ENCODE measurements at regions not wholly inside any gene's neighbourhood (a gene's known extent, or its start where the extent isn't known, plus 50 kb on each side); places are given as distances from the start of the nearest gene placed in this dataset.

DNA sequence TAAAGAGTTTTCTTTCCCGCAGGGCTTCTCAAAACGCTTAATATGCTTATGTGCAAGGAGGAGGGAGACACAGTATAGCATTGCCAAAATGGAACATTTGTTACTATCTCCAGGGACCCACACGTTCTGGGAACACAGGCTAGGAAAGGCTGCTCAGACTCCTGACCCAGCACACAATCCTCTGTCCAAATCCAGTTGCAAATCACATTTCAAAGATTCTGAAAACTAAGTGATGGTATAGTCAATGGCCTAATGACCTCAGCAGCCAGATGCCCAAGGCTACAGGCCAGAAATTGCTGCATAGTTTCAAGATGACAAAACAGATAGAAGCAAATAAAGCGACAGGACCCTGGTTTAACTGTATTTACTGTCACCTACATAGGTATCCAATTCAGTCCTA lies 97.0 kb upstream of the GRIP1 start:
- H3K9ac ChIP-seq (ENCODE audit: low read depth, low read length) = no peak overlapping the region
- H3K27me3 ChIP-seq (ENCODE audit: control insufficient read depth, insufficient read depth, low read length) = peaks cover 4% of the 10 kb centered on the region
- no peaks in the 10 kb centered on the region for H3K9me3 ChIP-seq (replicated peaks; ENCODE audit: low read length)
- no peak overlapping the region for H3K4me3 ChIP-seq (ENCODE audit: low read length)
- no peaks in the 10 kb centered on the region for H3K36me3 ChIP-seq (ENCODE audit: insufficient read depth, low read length)
- H3K4me1 ChIP-seq (ENCODE audit: control insufficient read depth, insufficient read depth, low read length) = no peaks in the 10 kb centered on the region
- H3K4me2 ChIP-seq (ENCODE audit: low read length) = no peak overlapping the region

GRCh38 chr12:66776974-66777373 lies 98.1 kb upstream of the GRIP1 start:
- no peak overlapping the region for H3K4me3 ChIP-seq (ENCODE audit: low read length)
- H3K4me1 ChIP-seq (ENCODE audit: control insufficient read depth, insufficient read depth, low read length) = no peaks in the 10 kb centered on the region
- no peak overlapping the region for H3K4me2 ChIP-seq (ENCODE audit: low read length)
- H3K9ac ChIP-seq (ENCODE audit: low read depth, low read length) = no peak overlapping the region
- H3K36me3 ChIP-seq (ENCODE audit: insufficient read depth, low read length) = no peaks in the 10 kb centered on the region
- H3K9me3 ChIP-seq (replicated peaks; ENCODE audit: low read length) = no peaks in the 10 kb centered on the region
- peaks cover 4% of the 10 kb centered on the region for H3K27me3 ChIP-seq (ENCODE audit: control insufficient read depth, insufficient read depth, low read length)

- Histone ChIP-seq H3K4me2 (ENCODE audit: low read length) (no peak overlapping the region), H3K4me1 (ENCODE audit: control insufficient read depth, insufficient read depth, low read length) (no peaks in the 10 kb centered on the region), H3K9ac (ENCODE audit: low read depth, low read length) (no peak overlapping the region), H3K27me3 (ENCODE audit: control insufficient read depth, insufficient read depth, low read length) (peaks cover 4% of the 10 kb centered on the region), H3K36me3 (ENCODE audit: insufficient read depth, low read length) (no peaks in the 10 kb centered on the region), H3K4me3 (ENCODE audit: low read length) (no peak overlapping the region), H3K9me3 (replicated peaks; ENCODE audit: low read length) (no peaks in the 10 kb centered on the region)
Measured at GRCh38 chr12:66779466-66779865, 100.6 kb upstream of the GRIP1 start.

DNA sequence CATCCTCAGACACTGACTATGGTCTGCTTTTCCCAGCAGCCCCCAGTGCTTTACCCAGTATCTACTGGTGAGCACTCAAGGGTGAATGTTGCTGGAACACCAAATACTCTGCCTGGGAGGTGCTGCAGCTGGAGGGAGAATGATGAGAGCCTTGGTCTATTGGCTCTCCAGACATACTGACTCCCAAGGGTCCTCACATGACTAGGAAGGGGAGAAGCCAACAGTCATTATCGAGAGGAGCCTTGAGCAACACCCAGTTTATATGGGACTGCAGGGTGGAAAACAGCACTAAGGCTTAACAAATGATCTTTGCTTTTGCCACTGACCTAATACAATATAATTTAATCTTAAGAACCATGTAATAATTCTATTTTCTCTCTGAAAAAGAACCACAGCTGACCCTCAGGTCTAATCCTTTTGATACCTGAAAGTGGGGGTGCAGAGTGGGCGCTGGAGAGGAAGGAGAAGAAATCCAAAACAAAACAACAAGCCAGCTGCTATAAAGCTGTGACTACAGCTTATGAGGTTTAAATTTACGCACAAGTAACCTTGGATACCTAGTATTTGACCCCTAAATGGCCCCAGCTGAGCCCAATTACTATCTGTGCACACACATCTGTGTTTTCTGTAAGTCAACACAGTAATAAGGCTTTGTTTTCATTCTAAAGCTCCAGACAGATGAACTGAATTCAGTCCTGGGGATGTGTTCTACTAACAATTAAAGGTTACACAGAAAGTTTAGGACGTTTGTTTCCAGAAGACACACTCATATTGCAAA lies 107.8 kb upstream of the GRIP1 start:
- Histone ChIP-seq H3K4me2 (ENCODE audit: low read length) (no peak overlapping the region), H3K9me3 (replicated peaks; ENCODE audit: low read length) (no peaks in the 10 kb centered on the region), H3K4me1 (ENCODE audit: control insufficient read depth, insufficient read depth, low read length) (no peaks in the 10 kb centered on the region), H3K9ac (ENCODE audit: low read depth, low read length) (no peak overlapping the region), H3K4me3 (ENCODE audit: low read length) (no peak overlapping the region), H3K36me3 (ENCODE audit: insufficient read depth, low read length) (no peaks in the 10 kb centered on the region), H3K27me3 (ENCODE audit: control insufficient read depth, insufficient read depth, low read length) (peaks cover 7% of the 10 kb centered on the region)

GRCh38 chr12:66799551-66799950 lies 120.7 kb upstream of the GRIP1 start:
- H3K4me3 ChIP-seq (ENCODE audit: low read length) = no peak overlapping the region
- peaks cover 19% of the 10 kb centered on the region for H3K27me3 ChIP-seq (ENCODE audit: control insufficient read depth, insufficient read depth, low read length)
- H3K4me1 ChIP-seq (ENCODE audit: control insufficient read depth, insufficient read depth, low read length) = no peaks in the 10 kb centered on the region
- no peaks in the 10 kb centered on the region for H3K36me3 ChIP-seq (ENCODE audit: insufficient read depth, low read length)
- H3K4me2 ChIP-seq (ENCODE audit: low read length) = no peak overlapping the region
- no peaks in the 10 kb centered on the region for H3K9me3 ChIP-seq (replicated peaks; ENCODE audit: low read length)
- no peak overlapping the region for H3K9ac ChIP-seq (ENCODE audit: low read depth, low read length)

- Histone ChIP-seq H3K4me1 (ENCODE audit: control insufficient read depth, insufficient read depth, low read length) (no peaks in the 10 kb centered on the region), H3K4me2 (ENCODE audit: low read length) (no peak overlapping the region), H3K9me3 (replicated peaks; ENCODE audit: low read length) (no peaks in the 10 kb centered on the region), H3K9ac (ENCODE audit: low read depth, low read length) (no peak overlapping the region), H3K4me3 (ENCODE audit: low read length) (no peak overlapping the region), H3K36me3 (ENCODE audit: insufficient read depth, low read length) (no peaks in the 10 kb centered on the region), H3K27me3 (ENCODE audit: control insufficient read depth, insufficient read depth, low read length) (peaks cover 19% of the 10 kb centered on the region)
Measured at GRCh38 chr12:66800046-66800445, 121.2 kb upstream of the GRIP1 start.

DNA sequence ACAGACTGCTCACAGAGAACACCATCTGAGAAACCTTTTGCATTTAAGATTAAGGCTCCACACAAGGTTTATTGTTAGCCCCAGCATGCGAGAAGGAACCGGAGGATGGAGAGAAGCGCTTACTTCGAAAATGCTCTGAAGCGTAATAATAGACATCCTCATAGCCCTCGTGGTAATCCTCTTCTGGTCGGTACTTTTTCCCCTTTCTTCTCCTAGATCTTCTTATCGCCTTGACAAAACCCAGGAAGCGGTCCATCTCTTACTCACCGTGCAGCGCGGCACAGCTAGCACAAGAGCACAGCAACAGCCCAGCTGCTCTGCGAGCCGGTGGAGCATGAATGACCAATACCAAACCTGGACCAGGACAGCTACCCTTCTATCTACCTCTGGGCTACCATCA lies 125.1 kb upstream of the GRIP1 start:
- no peaks in the 10 kb centered on the region for H3K9me3 ChIP-seq (replicated peaks; ENCODE audit: low read length)
- no peak overlapping the region for H3K4me3 ChIP-seq (ENCODE audit: low read length)
- H3K4me1 ChIP-seq (ENCODE audit: control insufficient read depth, insufficient read depth, low read length) = no peaks in the 10 kb centered on the region
- H3K4me2 ChIP-seq (ENCODE audit: low read length) = no peak overlapping the region
- peaks cover 9% of the 10 kb centered on the region for H3K27me3 ChIP-seq (ENCODE audit: control insufficient read depth, insufficient read depth, low read length)
- H3K36me3 ChIP-seq (ENCODE audit: insufficient read depth, low read length) = no peaks in the 10 kb centered on the region
- no peak overlapping the region for H3K9ac ChIP-seq (ENCODE audit: low read depth, low read length)

DNA sequence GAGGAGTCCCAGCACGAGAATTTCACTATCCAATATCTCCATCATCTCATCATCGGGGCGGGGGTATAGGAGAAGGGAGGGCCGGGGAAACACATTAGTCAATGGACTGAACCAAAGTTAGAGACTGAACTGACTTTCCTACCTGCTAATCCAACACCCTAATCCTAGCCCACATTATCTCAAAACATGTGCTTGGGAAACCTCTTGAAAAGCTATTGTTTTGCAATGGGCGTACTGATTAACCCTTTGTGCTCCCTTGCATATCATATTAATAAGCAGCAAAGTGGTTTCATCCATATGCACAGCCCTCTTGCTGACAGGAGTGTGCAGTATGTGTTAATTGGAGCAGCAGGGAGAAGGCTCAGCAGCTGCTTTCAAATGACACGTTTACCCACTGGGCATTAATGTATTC lies 125.7 kb upstream of the GRIP1 start:
- peaks cover 9% of the 10 kb centered on the region for H3K27me3 ChIP-seq (ENCODE audit: control insufficient read depth, insufficient read depth, low read length)
- no peaks in the 10 kb centered on the region for H3K36me3 ChIP-seq (ENCODE audit: insufficient read depth, low read length)
- H3K9me3 ChIP-seq (replicated peaks; ENCODE audit: low read length) = no peaks in the 10 kb centered on the region
- no peak overlapping the region for H3K4me2 ChIP-seq (ENCODE audit: low read length)
- no peaks in the 10 kb centered on the region for H3K4me1 ChIP-seq (ENCODE audit: control insufficient read depth, insufficient read depth, low read length)
- no peak overlapping the region for H3K9ac ChIP-seq (ENCODE audit: low read depth, low read length)
- no peak overlapping the region for H3K4me3 ChIP-seq (ENCODE audit: low read length)

- H3K9ac ChIP-seq (ENCODE audit: low read depth, low read length) = no peak overlapping the region
- H3K27me3 ChIP-seq (ENCODE audit: control insufficient read depth, insufficient read depth, low read length) = peaks cover 7% of the 10 kb centered on the region
- no peaks in the 10 kb centered on the region for H3K36me3 ChIP-seq (ENCODE audit: insufficient read depth, low read length)
- H3K9me3 ChIP-seq (replicated peaks; ENCODE audit: low read length) = no peaks in the 10 kb centered on the region
- no peak overlapping the region for H3K4me2 ChIP-seq (ENCODE audit: low read length)
- H3K4me3 ChIP-seq (ENCODE audit: low read length) = no peak overlapping the region
- no peaks in the 10 kb centered on the region for H3K4me1 ChIP-seq (ENCODE audit: control insufficient read depth, insufficient read depth, low read length)
Measured at GRCh38 chr12:66808606-66809005, 129.7 kb upstream of the GRIP1 start.

GRCh38 chr12:66813137-66813892 lies 134.4 kb upstream of the GRIP1 start:
- no peak overlapping the region for H3K4me3 ChIP-seq (ENCODE audit: low read length)
- no peaks in the 10 kb centered on the region for H3K36me3 ChIP-seq (ENCODE audit: insufficient read depth, low read length)
- no peaks in the 10 kb centered on the region for H3K4me1 ChIP-seq (ENCODE audit: control insufficient read depth, insufficient read depth, low read length)
- H3K27me3 ChIP-seq (ENCODE audit: control insufficient read depth, insufficient read depth, low read length) = no peaks in the 10 kb centered on the region
- H3K9me3 ChIP-seq (replicated peaks; ENCODE audit: low read length) = no peaks in the 10 kb centered on the region
- H3K9ac ChIP-seq (ENCODE audit: low read depth, low read length) = no peak overlapping the region
- no peak overlapping the region for H3K4me2 ChIP-seq (ENCODE audit: low read length)

GRCh38 chr12:66819587-66819986 lies 140.7 kb upstream of the GRIP1 start:
- no peak overlapping the region for H3K9ac ChIP-seq (ENCODE audit: low read depth, low read length)
- H3K4me3 ChIP-seq (ENCODE audit: low read length) = no peak overlapping the region
- no peaks in the 10 kb centered on the region for H3K4me1 ChIP-seq (ENCODE audit: control insufficient read depth, insufficient read depth, low read length)
- no peak overlapping the region for H3K4me2 ChIP-seq (ENCODE audit: low read length)
- H3K27me3 ChIP-seq (ENCODE audit: control insufficient read depth, insufficient read depth, low read length) = no peaks in the 10 kb centered on the region
- no peaks in the 10 kb centered on the region for H3K36me3 ChIP-seq (ENCODE audit: insufficient read depth, low read length)
- no peaks in the 10 kb centered on the region for H3K9me3 ChIP-seq (replicated peaks; ENCODE audit: low read length)

DNA sequence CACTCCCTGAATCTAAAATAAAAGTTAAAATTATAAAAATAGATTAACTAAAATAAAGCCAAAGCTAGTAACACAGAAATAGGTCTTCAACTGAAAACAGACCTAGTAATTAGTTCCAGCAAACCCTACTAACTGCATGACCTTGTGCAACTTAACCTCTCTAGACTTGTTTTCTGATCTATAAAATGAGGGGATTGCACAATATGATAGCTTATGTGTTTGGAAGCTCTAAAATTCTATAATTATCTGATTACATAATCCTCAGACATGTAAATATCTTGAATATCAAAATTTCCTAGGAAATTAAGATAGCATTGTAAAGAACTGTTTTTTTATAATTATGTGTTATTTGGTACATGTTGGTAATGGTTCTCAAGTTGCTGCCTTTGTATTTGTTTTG lies 144.1 kb upstream of the GRIP1 start:
- H3K36me3 ChIP-seq (ENCODE audit: insufficient read depth, low read length) = no peaks in the 10 kb centered on the region
- H3K4me1 ChIP-seq (ENCODE audit: control insufficient read depth, insufficient read depth, low read length) = no peaks in the 10 kb centered on the region
- no peaks in the 10 kb centered on the region for H3K9me3 ChIP-seq (replicated peaks; ENCODE audit: low read length)
- H3K9ac ChIP-seq (ENCODE audit: low read depth, low read length) = no peak overlapping the region
- H3K4me2 ChIP-seq (ENCODE audit: low read length) = no peak overlapping the region
- no peak overlapping the region for H3K4me3 ChIP-seq (ENCODE audit: low read length)
- H3K27me3 ChIP-seq (ENCODE audit: control insufficient read depth, insufficient read depth, low read length) = no peaks in the 10 kb centered on the region
